ENCODE measurements at regions not wholly inside any gene's neighbourhood (a gene's known extent, or its start where the extent isn't known, plus 50 kb on each side); places are given as distances from the start of the nearest gene placed in this dataset.

DNA sequence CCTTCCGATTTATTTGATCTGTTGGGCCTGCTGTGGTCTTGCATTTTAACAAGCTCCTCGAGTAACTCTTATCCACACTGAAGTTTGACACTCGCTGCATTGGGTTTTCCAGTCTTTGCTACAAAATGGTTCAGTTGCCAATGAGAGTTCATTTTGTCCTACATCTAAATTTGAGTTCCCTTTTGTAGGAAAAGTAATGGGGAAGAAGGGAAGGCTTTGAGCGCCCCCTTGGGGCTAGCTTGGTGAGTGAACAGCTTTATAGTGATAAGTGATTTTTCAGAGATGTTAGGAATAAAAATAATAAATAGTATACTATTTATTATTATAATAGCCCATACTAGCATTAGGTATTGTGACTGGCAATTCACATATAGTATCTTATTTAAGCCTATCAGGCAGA lies 89.9 kb upstream of the GNAQ start:
- Histone ChIP-seq H3K4me1 (no peaks in the 10 kb centered on the region), H3K27me3 (no peaks in the 10 kb centered on the region), H3K4me3 (no peak overlapping the region), H3K9me3 (no peaks in the 10 kb centered on the region), H3K36me3 (no peaks in the 10 kb centered on the region), H3K27ac (no peak overlapping the region)
- TF ChIP-seq POLR2A (IDR thresholded peaks at IDR 0.05): no peak
- TF ChIP-seq, protein P1, sequence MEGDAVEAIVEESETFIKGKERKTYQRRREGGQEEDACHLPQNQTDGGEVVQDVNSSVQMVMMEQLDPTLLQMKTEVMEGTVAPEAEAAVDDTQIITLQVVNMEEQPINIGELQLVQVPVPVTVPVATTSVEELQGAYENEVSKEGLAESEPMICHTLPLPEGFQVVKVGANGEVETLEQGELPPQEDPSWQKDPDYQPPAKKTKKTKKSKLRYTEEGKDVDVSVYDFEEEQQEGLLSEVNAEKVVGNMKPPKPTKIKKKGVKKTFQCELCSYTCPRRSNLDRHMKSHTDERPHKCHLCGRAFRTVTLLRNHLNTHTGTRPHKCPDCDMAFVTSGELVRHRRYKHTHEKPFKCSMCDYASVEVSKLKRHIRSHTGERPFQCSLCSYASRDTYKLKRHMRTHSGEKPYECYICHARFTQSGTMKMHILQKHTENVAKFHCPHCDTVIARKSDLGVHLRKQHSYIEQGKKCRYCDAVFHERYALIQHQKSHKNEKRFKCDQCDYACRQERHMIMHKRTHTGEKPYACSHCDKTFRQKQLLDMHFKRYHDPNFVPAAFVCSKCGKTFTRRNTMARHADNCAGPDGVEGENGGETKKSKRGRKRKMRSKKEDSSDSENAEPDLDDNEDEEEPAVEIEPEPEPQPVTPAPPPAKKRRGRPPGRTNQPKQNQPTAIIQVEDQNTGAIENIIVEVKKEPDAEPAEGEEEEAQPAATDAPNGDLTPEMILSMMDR (IDR thresholded peaks at IDR 0.05): peak; percentile 31 to 66 (median 53)
- peak; percentile 29 to 67 for DNase-seq (ENCODE audit: low spot score in 2 of 2)
- WGBS, 2 donors: 52 to 56% methylated on average over 4 of the region's 4 CpGs

DNA sequence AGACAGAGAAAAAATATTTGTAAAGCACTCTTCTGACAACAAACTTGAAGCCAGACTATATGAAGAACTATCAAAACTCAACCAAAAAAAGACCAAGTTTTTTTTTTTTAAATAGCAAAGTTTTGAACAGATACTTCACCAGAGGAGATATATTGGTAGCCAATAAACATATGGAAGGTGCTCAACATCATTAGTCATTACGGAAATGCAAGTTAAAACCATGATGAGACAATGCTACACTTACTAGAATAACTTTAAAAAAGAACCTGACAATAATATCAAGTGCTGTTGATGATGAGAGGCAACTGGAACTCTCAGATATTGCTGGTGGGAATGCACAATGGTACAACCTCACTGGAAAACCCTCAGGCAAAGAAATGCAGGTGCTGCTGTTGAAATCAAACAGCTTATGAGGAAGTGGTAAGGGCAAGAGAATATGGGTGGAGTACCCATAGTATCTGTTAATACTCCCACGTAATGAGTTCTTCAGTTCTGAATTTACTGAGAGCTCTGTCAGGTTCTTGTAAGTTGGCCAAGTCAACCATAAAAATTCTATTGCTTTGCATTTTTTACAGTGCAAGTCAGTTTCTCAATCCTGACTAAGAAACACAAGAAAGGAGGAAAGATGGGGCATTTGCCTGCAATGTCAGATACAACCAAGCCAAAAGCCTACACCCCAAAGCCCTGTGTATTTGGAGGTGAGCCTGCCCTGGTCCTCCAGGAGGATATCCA lies 87.3 kb upstream of the GNAQ start:
- DNase-seq (ENCODE audit: low spot score in 2 of 2): no peak
- H3K4me3 ChIP-seq: no peak overlapping the region
- H3K9me3 ChIP-seq: no peaks in the 10 kb centered on the region
- H3K27ac ChIP-seq: no peak overlapping the region
- H3K4me1 ChIP-seq: no peaks in the 10 kb centered on the region
- 48 to 87% methylated on average over 2 of the region's 2 CpGs for WGBS, 2 donors
- H3K27me3 ChIP-seq: no peaks in the 10 kb centered on the region
- no peaks in the 10 kb centered on the region for H3K36me3 ChIP-seq
- TF ChIP-seq, protein P1 (IDR thresholded peaks at IDR 0.05): no peak
- TF ChIP-seq EP300 (IDR thresholded peaks at IDR 0.05): no peak
- TF ChIP-seq POLR2A (IDR thresholded peaks at IDR 0.05): no peak

DNA sequence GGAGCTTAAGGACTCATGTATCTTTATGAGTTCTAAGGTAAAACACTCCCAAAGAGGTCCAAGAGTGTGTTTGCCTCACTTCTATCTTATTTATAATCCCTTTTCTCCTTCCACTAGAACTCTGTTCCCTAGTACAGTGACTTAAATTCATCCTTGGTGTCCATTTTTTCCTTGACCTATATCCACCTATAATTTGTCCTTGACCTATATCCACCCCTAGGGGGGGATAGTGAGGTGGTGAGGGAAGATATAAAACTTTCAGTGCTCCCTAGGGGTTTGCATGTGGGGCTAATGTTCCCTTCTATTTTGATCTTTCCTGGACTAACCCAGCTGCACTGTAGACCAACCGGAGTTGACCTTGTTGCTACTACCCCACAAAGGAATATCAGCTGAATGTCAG lies 83.5 kb upstream of the GNAQ start:
- Histone ChIP-seq H3K4me1 (no peaks in the 10 kb centered on the region), H3K27me3 (no peaks in the 10 kb centered on the region), H3K4me3 (no peak overlapping the region), H3K9me3 (no peaks in the 10 kb centered on the region), H3K36me3 (no peaks in the 10 kb centered on the region), H3K27ac (no peak overlapping the region)
- DNase-seq (ENCODE audit: low spot score in 2 of 2): no peak
- 83 to 94% methylated on average over 1 of the region's 1 CpG for WGBS, 2 donors
- TF ChIP-seq EP300 (IDR thresholded peaks at IDR 0.05) (no peak), POLR2A (IDR thresholded peaks at IDR 0.05) (no peak)
- TF ChIP-seq, protein P1 (IDR thresholded peaks at IDR 0.05): peak in 2 of 5 experiments; percentile 4 to 18

DNA sequence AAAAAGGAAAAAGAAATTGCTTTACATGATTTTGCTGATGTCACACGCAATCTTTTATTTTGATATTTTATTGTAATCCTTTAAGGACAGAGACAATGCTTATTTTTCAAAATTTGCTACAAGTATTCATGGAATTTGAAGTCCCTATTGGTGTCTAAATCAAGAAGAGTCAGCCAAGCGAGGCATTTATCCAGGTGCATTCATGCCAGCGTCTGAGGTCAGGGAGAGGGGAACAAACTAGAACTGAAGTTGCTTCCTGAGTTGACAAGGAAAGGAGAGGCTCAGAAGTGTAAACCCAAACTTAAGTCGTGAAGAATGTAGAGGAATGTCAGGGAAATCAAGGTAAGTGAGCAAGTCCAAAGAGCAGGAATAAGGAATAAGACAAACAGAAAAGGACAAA lies 83.0 kb upstream of the GNAQ start:
- no peak overlapping the region for H3K4me3 ChIP-seq
- H3K9me3 ChIP-seq: no peaks in the 10 kb centered on the region
- TF ChIP-seq, protein P1 (IDR thresholded peaks at IDR 0.05): no peak
- no peak for TF ChIP-seq EP300 (IDR thresholded peaks at IDR 0.05)
- no peak for TF ChIP-seq POLR2A (IDR thresholded peaks at IDR 0.05)
- no peak overlapping the region for H3K27ac ChIP-seq
- 68 to 88% methylated on average over 4 of the region's 4 CpGs for WGBS, 2 donors
- no peak for DNase-seq (ENCODE audit: low spot score in 2 of 2)
- H3K36me3 ChIP-seq: no peaks in the 10 kb centered on the region
- no peaks in the 10 kb centered on the region for H3K27me3 ChIP-seq
- H3K4me1 ChIP-seq: no peaks in the 10 kb centered on the region

DNA sequence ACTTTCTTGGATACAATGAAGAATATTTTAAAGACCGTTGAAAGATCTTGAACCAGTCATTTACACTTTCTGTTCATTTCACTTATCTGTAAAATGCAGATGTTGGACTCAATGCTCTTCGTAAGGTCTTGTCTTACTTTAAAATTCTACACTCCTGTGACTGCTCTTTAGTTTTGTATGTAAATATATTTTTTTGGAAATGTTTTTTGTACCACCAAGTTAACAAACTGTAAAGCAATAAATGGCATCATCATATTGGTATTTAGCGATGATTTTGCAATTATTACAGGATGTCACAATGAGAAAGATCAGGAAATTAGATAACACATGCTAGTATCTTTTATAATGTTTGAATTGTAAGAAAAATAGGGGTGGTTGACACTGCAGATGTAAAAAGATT lies 80.8 kb upstream of the GNAQ start:
- TF ChIP-seq POLR2A (IDR thresholded peaks at IDR 0.05): no peak
- no peak for TF ChIP-seq EP300 (IDR thresholded peaks at IDR 0.05)
- TF ChIP-seq, protein P1 (IDR thresholded peaks at IDR 0.05): no peak
- Histone ChIP-seq H3K4me3 (no peak overlapping the region), H3K9me3 (no peaks in the 10 kb centered on the region), H3K4me1 (no peaks in the 10 kb centered on the region), H3K27me3 (no peaks in the 10 kb centered on the region), H3K27ac (no peak overlapping the region), H3K36me3 (no peaks in the 10 kb centered on the region)
- WGBS, 2 donors: 90 to 92% methylated on average over 3 of the region's 3 CpGs
- DNase-seq (ENCODE audit: low spot score in 2 of 2): no peak

Data from tibial nerve (tissue), 4 donors.